Inflammatory macrophage treated with lipopolysaccharide for 1 hour (primary cell): ENCODE measurements at regions not wholly inside any gene's neighbourhood (a gene's known extent, or its start where the extent isn't known, plus 50 kb on each side); places are given as distances from the start of the nearest gene placed in this dataset.

Source experiments
- DNase-seq, 2 donors: peaks; one replicate each; pipeline ENCODE4 v3.0.0-alpha.2; 2020 to 2022

DNA sequence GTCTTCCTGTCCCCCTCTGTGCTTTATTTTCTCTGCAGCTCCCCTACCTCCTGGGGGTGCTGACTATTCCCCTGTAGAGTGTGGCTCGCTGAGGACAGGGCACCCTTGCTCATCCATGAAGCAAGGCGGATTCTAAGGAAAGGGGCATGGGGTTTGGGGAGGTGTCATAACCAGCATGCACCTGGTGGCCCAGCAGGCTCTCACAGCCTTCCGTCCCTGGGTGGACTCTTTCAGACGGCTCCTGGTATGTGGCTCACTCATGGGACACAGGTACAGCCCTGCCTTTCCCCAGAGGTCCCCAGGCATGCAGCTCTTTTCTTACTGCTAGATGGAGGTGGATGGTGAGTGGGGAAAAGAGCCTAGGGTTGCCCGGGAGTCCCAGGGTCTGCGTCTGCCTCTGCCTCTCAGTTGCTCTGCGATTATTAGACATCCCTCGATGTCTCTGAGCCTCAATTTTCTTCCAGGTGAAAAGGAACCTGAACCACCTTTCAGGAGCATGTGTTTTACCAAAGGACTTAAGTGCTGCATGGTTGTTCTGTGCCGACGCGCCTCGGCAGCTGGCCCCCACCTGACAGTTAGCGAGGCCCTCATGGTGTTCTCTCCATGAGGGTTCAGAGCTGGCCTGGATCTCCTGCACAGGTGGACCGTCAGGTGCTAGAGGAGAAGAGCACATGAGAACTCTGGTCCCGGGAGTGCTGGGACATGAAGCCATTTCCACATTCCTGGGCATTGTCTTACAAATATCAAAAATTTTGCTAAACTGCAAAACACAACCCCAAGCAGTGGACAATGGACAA is 172.5 kb upstream of the SHH start:
- no peak for DNase-seq

DNA sequence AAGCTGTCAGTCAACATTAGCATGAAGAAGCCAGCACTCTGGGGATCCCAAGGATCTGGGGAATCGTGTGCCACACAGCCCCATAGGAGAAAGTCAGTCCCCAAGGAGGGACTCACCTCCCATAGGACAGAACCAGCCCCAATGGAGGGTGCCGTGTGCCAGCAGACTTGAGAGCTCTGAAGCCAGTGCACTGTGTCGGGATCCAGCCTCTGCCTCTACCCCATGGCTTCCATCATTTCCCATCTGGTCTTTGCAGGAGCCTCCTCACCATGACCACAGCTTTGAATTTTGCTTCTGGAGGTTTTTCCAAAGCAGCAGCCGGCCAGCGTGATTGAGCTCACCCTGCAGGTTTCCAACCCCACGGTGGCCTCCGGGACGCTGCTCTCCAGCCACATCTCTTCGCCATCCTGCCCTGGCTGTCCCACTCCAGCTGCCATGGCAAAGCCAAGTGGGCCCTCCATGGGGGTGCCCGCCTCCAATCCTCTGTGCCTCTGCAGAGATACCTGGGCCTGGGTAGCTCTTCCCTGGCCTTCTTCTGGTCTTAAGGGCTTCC is 171.8 kb upstream of the SHH start:
- DNase-seq, result no peak

DNA sequence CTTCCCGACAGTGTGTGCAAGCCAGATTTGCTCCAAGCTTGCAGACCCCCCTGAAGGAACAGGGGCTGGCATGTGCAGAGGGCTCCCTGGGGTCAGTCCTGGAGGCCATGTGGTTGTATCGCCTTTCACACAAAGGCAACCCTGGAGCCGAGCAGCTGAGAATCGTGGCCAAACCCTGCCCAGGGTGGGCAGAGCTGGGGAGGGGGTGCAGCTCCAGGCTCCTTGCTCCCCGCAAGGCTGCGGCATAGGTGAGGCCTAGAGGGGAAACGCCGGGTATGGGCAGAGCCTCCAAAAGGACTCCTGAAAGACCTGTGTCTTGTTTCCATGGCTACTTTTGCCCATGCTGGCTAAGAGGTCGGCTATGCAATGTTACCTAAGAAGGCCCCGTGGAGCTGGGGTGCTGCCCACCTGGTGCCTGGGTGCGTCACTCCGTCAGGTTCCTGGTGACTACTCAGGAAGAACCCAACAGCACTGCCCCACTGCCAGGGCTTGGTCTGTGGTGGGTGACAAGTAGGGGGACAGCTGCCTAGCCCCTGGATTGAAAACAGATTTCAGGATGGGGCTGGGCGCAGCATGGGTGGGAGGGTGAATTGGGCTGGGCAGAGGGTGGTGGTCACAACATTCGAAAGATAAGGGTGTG is 171.0 kb upstream of the SHH start:
- no peak for DNase-seq

DNA sequence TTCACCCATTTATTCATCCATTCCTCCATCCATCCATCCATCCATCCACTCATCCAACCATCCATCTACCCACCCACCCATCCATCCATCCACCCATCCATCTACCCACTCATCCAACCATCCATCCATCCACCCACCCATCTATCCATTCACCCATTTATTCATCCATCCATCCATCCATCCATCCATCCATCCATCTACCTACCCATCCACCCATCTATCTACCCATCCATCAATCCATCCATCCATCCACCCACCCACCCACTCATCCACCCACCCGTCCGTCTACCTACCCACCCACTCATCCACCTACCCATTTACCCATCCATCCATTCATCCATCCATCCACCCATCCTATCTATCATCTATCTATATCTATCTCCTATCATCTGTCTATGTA is 169.4 kb upstream of the SHH start:
- DNase-seq, result no peak

DNA sequence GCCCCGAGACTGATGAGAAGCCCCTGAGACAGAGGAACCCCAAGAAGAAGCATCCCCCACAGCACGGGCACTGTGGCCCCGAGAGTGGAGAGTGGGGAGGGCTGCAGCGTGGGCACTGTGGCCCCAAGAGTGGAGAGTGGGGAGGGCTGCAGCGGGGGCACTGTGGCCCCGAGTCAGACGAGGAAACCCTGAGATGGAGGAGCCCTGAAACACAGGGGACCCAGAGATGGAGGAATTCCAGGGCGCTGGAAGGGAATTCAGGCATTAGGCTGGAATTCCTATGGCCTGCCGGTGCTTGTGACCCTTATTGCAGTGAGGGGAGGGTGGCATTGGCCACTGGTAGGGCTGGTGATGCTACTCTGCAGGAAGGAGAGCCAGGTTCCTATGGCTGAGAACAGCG is 168.6 kb upstream of the SHH start:
- DNase-seq, result no peak

DNA sequence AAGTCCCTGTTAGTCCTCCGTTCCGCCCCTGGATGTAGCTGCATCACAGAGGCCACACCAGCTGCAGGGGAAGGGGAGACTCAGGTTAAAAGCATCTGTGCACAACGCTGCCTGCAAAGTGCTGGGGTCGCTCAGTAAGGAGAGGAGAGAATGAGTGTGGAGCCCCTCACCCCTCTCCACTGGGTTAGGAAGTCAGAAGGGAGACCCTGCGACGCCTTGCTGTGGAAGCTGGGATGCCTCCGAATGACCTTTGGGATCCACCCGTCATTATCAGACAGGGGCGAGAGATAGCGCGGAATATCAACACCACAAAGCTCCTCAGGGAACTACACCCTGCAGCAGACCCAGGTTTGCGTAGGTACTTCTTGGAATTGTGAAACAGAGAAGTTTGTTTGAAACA is 167.7 kb upstream of the SHH start:
- DNase-seq, result no peak

DNA sequence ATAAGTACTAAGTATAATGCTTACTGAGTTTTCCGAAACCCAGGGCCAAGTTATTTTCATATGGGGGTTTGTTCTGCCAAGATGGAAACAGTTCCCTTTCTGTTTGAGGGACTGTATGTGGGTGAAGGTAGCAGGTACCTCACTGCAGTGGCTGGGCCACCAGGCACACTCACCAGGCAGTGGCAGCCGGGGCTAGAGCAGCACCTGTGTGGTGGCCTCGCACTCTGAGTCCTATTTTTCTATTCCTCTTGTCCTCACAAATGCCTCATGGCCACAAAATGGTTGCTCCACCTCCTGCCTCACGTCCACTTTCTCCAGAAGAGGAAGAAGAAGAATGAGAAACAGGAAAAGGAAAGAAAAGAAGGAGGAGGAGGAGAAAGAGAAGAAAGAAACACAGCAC is 167.3 kb upstream of the SHH start:
- DNase-seq, result no peak

DNA sequence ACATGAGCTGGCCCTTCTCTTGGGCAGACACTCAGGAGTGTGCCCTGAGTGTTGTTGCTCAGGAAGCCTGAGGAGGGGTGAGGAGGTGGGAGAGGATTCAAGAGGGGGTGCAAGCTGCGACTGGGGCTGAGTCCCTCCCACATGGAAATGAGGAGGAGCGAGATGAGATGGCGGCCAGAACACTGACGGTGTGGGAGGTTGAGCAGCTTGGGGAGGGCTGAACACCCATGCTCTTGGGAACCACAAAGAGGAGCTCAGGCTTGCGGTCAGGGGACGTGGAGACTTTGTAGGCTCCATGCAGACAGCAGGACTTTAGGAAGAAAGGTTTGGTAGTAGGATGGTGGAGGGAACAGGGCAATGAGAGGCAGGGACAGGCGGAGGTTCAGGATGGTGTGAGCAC is 163.2 kb upstream of the SHH start:
- no peak for DNase-seq

DNA sequence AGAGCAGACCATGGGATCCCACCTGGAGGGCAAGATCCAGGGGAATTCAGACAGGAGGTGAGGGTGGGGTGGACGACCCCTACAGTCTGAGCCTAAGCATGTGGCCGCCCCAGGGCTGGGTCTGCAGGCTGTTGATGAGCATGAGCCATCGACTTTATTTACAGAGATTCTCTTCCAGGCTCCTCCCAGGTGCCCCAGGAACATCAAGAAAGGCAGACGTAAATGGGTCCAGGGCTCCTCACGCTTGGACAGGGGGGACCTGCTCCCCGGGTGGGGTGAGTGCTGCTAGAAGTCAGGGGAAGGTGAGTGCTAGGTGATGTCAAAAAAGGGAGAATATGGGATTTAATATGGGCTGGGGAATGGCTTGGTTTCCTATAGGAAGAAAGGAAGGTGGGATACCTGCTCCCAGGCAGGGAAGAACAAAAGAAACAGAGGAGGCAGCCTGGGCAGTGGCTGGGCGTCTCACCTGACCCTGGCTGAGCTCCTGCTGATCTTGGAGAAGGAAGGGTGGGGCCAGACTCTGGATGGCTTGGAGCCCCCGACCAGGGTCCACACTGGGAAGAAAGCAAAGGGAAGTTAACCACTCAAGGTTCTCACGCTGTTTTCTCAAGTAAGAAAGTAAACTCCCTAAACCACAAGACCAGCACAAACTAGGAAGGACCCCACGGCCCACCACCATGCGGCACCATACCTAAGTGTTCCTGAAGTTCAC is 162.1 kb upstream of the SHH start:
- DNase-seq, result no peak

DNA sequence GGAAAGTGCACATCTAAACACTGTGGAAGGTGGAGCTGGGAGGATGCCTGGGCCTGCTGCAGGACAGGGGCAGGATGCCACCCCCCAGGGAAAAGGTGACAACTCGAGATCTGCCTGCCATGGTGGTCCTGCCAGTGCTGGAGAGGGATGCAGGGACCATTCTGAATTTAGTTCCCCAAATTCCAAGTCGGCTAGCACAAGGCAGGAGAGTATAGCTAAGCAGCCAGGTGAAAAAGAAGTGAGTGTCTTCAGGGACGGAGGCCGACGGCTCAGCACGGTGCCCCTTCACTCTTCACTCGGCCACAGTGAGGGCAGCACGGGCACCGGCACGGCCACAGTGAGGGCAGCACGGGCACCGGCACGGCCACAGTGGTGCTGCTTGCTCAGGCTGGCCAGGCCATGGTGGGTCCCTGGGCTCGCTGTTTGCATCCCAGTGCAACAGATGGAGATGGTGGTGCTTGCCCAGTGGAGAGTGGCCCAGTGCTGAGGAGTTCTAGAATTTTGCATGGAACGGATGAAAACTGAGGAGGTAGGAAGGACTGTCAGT is 161.3 kb upstream of the SHH start:
- no peak for DNase-seq

DNA sequence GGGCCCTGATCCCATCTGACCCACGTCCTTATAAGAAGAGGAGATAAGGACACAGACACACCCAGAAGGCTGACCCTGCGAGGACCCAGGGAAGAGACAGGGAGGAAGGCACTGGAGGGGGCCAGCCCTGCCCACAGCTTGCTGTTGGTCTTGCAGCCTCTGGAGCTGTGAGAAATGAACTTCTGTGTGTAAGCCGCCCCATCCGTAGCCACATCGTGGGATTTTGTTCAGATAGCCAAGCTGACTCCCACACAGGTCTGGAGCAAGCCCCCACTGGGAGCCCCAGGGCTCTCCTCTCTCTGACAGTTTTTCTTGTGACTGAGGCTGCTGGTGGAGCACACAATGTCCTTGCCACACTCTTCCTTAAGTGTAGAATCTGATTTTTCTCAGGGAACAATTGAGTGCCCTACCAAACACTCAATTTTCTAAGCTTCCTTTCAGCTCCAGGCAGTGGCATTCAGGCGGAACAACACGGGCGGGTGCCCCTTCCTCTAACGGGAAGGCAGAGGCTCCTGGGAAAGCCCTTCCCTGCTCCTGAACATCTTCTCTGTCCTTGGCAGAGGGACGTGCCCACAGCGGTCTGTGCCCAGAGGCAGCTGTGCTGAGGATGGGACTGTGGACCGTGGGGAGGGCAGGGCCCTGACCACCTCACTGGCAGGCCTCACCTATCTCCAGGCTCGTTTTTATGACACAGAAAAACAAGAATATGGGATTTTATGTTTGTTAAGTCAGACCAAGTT is 160.6 kb upstream of the SHH start:
- DNase-seq, result no peak

DNA sequence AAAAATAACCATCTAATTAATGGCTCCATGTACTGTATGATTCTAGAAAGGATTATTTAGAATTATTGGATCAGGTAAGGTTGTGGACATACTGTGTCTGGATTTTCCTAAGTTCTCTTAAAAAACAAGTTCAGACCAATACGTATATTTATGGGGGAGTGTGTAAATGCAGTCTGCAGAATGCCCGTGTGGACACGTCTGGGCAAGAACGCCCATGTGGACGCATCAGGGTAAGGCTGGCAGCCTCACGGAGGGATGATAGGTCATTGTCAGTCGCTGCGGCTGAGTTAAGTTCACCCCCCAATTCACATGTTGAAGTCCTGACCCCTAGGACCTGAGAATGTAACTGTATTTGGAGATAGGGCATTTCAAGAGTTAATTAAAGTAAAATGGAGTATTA is 160.0 kb upstream of the SHH start:
- no peak for DNase-seq

DNA sequence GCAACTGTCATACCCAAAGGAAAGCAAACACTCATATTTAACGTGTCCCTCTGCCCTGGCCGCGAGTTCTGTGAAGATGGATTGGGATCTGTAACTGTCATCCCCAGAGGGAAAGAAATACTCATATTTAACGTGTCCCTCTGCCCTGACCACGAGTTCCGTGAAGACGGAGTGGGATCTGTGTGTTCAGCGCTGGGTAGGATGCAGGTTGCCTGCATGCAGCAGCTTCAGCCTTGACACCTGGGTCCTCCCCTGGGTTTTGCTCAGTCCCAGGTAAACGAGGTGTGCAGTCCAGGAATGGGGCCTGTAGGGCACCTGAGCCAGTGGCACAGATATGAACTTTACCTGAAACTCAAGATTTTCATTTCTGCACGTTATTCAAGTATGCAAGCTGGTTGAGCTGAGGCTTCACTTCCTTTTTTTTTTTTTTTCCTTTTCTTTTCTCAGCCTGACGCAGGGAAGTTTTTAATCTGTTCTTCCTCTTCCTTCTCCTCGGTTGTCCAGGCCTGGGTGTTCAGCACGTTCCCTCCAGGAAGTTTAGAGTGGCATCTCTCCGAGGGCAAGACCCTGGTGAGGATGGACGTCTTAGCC is 159.0 kb upstream of the SHH start:
- no peak for DNase-seq

DNA sequence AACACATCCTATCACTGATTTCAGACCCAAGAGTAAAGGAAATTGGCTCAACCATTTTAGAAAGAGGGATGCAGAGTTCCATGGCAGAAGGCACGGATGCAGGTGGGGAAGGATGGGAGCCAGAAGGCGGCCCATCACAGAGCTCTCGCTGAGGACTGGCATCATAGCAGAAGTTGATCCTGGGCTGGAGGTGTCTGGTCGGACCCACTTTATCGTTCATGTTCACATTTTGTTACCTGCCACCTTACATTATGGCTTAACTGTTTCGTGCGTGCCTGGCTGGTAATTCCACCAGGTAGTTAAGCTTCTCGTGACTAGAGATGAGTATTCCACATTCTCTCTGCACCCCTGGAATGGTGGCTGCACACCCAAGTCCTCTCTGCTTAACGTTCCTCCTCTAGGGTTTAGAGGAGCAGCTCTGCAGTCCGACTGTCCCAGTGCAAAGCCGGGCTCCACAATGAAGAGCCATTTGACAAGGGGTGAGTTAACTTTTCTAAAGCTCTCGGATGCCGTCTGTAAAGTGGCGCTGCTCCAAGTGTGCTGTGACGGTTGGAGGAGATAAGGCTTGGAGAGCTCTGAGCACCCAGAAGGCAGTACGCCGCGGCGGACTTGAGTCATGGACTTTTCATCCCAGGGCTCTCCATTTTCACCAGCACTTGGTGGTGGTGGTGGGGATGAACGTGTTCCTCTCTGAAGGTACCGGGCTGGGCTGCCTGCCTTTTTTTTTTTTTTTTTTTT is 157.1 kb upstream of the SHH start:
- DNase-seq, result no peak

DNA sequence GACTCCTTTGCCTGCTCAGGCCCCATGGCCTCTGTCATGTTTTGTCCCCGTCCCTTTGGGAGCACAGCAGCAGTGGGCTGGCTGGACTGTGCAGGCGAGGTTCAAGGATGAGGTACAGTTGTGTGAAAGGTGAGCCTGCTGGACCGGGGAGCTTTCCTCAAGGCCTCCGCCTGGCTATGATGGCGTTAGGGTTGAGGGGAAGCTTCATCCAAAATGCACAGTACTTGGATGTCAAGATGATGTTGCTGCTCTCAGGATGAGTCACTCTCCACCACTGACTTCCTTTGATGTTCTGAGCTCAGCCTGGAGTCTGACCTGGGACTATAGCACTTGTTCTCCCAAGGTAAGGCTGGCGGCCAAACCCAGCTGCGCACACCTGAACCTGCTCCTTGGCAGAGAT is 152.7 kb upstream of the SHH start:
- no peak for DNase-seq

DNA sequence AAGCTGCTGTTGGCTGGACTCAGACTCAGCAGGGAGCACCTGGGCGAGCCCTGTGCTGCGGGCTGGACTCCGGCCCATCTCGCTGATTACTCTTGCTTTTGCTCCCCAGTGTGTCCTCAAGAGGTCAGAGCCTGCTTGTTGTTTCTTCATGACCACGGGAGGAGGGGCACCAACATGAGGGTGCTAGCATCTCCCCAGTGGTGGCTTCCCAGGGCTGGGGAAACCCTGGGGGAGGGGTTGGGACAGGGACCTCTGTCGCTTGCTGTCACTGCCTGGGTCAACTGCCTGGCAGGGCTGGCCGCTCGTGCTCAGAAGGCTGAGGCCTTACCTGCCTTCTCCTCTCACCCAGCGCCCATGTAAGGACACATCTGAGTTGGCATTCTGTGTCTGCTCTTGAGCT is 152.3 kb upstream of the SHH start:
- no peak for DNase-seq

DNA sequence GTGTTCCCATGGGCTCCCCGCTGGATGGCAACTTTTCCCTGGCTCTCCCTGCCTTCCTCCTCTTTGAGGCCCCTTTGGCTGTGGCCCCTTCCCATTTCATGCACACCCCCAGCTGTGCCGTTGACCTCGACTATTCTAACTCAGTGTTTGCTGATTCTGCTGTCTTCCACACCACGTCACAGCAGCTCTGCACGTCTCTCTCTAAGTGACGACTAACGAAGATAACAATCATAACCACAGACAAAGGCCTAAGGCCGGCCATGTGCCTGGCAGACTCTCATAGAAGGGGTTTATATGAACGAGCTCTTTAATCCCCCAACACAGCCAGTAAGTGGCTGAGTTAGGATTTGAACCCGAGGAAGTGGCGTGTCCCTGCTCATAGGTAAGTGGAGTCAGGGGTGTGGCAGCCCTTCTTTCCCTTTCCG is 151.5 kb upstream of the SHH start:
- DNase-seq, result no peak

DNA sequence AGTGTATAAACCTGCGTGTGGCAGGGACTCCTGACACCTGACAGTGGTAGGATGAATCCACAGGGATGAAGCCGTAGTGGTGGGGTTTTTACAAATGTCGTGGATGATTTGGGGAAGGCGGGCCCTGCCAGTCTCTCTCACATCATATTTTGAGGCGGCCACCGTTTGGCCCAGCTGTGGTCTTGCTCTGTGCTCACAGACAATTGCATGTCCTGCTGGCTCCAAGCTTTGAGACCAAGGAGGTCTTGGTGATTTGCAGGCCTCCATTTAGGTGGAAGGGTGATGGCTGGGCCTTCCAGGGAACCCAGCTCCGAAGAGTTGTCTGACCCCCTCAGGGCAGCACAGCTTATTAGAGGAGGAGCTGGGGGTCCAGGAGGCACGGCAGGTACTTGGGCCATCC is 151.1 kb upstream of the SHH start:
- DNase-seq, result no peak

DNA sequence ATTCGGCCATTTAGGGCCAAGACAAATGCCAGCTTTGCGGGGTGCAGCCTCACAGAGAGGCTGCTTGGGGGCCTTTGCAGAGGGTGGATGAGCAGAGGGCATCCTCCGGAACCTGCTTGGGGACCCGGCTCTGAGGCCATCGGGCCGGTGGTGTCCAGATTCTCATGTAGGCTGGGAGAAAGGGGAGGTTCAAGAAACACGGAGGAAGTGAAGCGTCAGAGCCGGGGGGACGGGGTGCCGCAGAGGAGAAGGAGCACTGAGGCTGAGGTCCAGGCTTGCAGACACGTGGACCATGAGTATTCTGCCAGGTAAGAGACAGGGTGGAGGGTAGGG is 150.7 kb upstream of the SHH start:
- no peak for DNase-seq

DNA sequence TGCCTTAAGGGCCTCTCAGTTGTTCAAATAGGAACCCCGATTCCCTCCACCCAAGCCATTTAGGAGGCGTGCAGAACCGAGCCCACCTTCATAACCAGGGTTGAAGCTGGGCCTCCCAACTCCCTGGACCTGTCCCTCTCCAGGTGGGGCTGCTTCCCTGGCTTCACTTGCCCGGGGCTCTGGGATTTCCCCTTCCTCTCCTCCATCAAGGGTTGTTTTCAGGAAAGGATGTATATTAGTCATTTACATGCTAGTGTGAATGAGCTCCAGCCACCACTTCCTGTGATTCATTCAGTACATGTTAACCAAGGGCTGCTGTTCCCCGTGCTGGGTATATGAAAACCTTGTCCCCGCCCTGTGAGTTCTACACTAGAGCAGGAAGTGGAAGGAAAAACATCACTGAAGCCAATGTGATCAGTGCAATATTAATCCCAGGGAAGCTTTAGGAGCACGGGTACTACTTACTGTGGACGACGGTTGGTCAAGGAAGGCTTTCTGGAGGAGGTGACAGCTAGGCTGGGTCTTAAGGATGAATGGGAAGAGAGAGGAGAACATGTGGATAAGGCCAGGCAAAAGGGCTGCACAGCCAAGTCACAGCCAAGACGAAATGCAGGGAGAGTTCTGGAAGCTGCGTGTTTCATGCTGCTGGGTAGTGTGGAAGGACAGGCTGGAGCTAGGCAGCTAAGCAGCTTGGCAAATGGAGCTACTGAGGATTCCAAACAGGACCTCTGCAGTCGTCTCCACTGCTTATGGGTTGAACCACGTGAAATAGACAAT is 150.1 kb upstream of the SHH start:
- DNase-seq, result no peak
